WTC11 (cell line): ENCODE measurements at regions not wholly inside any gene's neighbourhood (a gene's known extent, or its start where the extent isn't known, plus 50 kb on each side); places are given as distances from the start of the nearest gene placed in this dataset.

Experiments used
- ATAC-seq: fragments of 200-7000 bp; cut with Tn5 transposase; 2 replicates; pipeline ENCODE4 v1.10.0; 2021; ENCODE audit warnings: mild to moderate bottlenecking, moderate library complexity
- CTCF ChIA-PET: fragments of 300-600 bp; sonication (Branson Sonifier 250); formaldehyde crosslinking; loops from one replicate; lab custom pipeline; 2021; ENCODE audit warnings: antibody characterized with exemption; lab: Charles Lee
- POLR2A ChIA-PET: fragments of 350-600 bp; sonication (Branson Sonifier 250); formaldehyde crosslinking; loops from one replicate; lab custom pipeline; 2021; ENCODE audit warnings: antibody characterized with exemption; lab: Charles Lee
- DNase-seq: peaks from one replicate; pipeline ENCODE4 v3.0.0; 2021; ENCODE audit warnings: low spot score
- H3K27ac Mint-ChIP-seq: 2 replicates; pipeline ENCODE4 v1.8.0; 2021; ENCODE audit warnings: mixed read lengths
- H3K27me3 Mint-ChIP-seq: 2 replicates; pipeline ENCODE4 v1.8.0; 2021; ENCODE audit warnings: low read depth, mild to moderate bottlenecking, moderate library complexity, mixed read lengths
- H3K36me3 Mint-ChIP-seq: 2 replicates; pipeline ENCODE4 v1.8.0; 2021; ENCODE audit warnings: mixed read lengths
- H3K4me1 Mint-ChIP-seq: 2 replicates; pipeline ENCODE4 v1.8.0; 2022; ENCODE audit warnings: mixed read lengths
- H3K4me3 Mint-ChIP-seq: 2 replicates; pipeline ENCODE4 v1.8.0; 2021; ENCODE audit warnings: mild to moderate bottlenecking, moderate library complexity, mixed read lengths
- H3K9me3 Mint-ChIP-seq: 2 replicates; pipeline ENCODE4 v1.8.0; 2021; ENCODE audit warnings: mixed read lengths
- ATF1 ChIP-seq: sonication (generic); formaldehyde crosslinking; IDR thresholded peaks from 2 replicates; pipeline ENCODE4 v1.8.1; 2023; ENCODE audit warnings: mild to moderate bottlenecking, moderate library complexity, missing genetic modification reagents
- ATF6 ChIP-seq: sonication (generic); formaldehyde crosslinking; IDR thresholded peaks from 2 replicates; pipeline ENCODE4 v1.8.1; 2023; ENCODE audit warnings: mild to moderate bottlenecking, missing genetic modification reagents
- CTCF ChIP-seq: fragments of 200-600 bp; IDR thresholded peaks from 2 replicates; pipeline ENCODE4 v1.8.0; 2022; ENCODE audit warnings: antibody characterized with exemption
- E2F4 ChIP-seq: sonication (generic); formaldehyde crosslinking; IDR thresholded peaks from 2 replicates; pipeline ENCODE4 v1.8.1; 2022; ENCODE audit warnings: low read depth, mild to moderate bottlenecking, moderate library complexity, missing genetic modification reagents, borderline replicate concordance
- E2F5 ChIP-seq: sonication (generic); formaldehyde crosslinking; IDR thresholded peaks from 2 replicates; pipeline ENCODE4 v1.8.1; 2022; ENCODE audit warnings: mild to moderate bottlenecking, moderate library complexity, missing genetic modification reagents
- ESRRA ChIP-seq: sonication (generic); formaldehyde crosslinking; IDR thresholded peaks from 2 replicates; pipeline ENCODE4 v1.8.1; 2022; ENCODE audit warnings: mild to moderate bottlenecking, missing genetic modification reagents, borderline replicate concordance
- ETV6 ChIP-seq: sonication (generic); formaldehyde crosslinking; IDR thresholded peaks from 2 replicates; pipeline ENCODE4 v1.8.1; 2022; ENCODE audit warnings: mild to moderate bottlenecking, missing genetic modification reagents
- FOXJ3 ChIP-seq: sonication (generic); formaldehyde crosslinking; IDR thresholded peaks from 2 replicates; pipeline ENCODE4 v1.9.0; 2021; ENCODE audit warnings: missing genetic modification reagents, mild to moderate bottlenecking, borderline replicate concordance
- FOXK1 ChIP-seq: sonication (generic); formaldehyde crosslinking; IDR thresholded peaks from 2 replicates; pipeline ENCODE4 v1.8.0; 2022; ENCODE audit warnings: mild to moderate bottlenecking, moderate library complexity, missing genetic modification reagents
- IRF1 ChIP-seq: sonication (generic); formaldehyde crosslinking; IDR thresholded peaks from 2 replicates; pipeline ENCODE4 v1.8.0; 2023; ENCODE audit warnings: missing genetic modification reagents
- IRF2 ChIP-seq: sonication (generic); formaldehyde crosslinking; IDR thresholded peaks from 2 replicates; pipeline ENCODE4 v1.8.0; 2022; ENCODE audit warnings: low read depth, missing genetic modification reagents, borderline replicate concordance
- MYBL2 ChIP-seq: sonication (generic); formaldehyde crosslinking; IDR thresholded peaks from 2 replicates; pipeline ENCODE4 v1.8.1; 2023; ENCODE audit warnings: mild to moderate bottlenecking, moderate library complexity, missing genetic modification reagents
- NR1H2 ChIP-seq: sonication (generic); formaldehyde crosslinking; IDR thresholded peaks from 2 replicates; pipeline ENCODE4 v1.9.0; 2021; ENCODE audit warnings: mild to moderate bottlenecking, moderate library complexity, missing genetic modification reagents
- NR3C1 ChIP-seq: sonication (generic); formaldehyde crosslinking; conservative IDR thresholded peaks from 2 replicates; pipeline ENCODE4 v1.8.1; 2023; ENCODE audit warnings: low read depth, mild to moderate bottlenecking, missing genetic modification reagents
- ZNF219 ChIP-seq: sonication (generic); formaldehyde crosslinking; IDR thresholded peaks from 2 replicates; pipeline ENCODE4 v1.8.0; 2023; ENCODE audit warnings: missing genetic modification reagents, mild to moderate bottlenecking, borderline replicate concordance
- ZNF263 ChIP-seq: sonication (generic); formaldehyde crosslinking; IDR thresholded peaks from 2 replicates; pipeline ENCODE4 v1.8.1; 2022; ENCODE audit warnings: low read depth, mild to moderate bottlenecking, moderate library complexity, missing genetic modification reagents
- ZNF317 ChIP-seq: sonication (generic); formaldehyde crosslinking; IDR thresholded peaks from 2 replicates; pipeline ENCODE4 v1.8.1; 2023; ENCODE audit warnings: low read depth, mild to moderate bottlenecking, moderate library complexity, missing genetic modification reagents, borderline replicate concordance
- ZNF416 ChIP-seq: fragments of 250-450 bp; sonication (Bioruptor Pico); IDR thresholded peaks from 2 replicates; pipeline ENCODE4 v1.9.0; 2021; ENCODE audit warnings: mild to moderate bottlenecking, inconsistent platforms
- ZNF532 ChIP-seq: fragments of 250-450 bp; sonication (Bioruptor Pico); IDR thresholded peaks from 2 replicates; pipeline ENCODE4 v1.9.0; 2021; ENCODE audit warnings: mild to moderate bottlenecking, borderline replicate concordance
- ZNF671 ChIP-seq: fragments of 250-450 bp; sonication (Bioruptor Pico); IDR thresholded peaks from 2 replicates; pipeline ENCODE4 v1.8.0; 2021; ENCODE audit warnings: mild to moderate bottlenecking

GRCh38 chrX:38880296-38880854 lies 79.1 kb downstream of the MID1IP1 start (continued):
- TF ChIP-seq ZNF671 (CRISPR knock-in tag) (no peak), E2F5 (no peak), ETV6 (CRISPR knock-in tag) (no peak), MYBL2 (CRISPR knock-in tag) (no peak), ZNF219 (CRISPR knock-in tag) (no peak), ATF1 (CRISPR knock-in tag) (no peak), FOXJ3 (no peak), ATF6 (CRISPR knock-in tag) (no peak), ZNF416 (CRISPR knock-in tag) (no peak)

GRCh38 chrX:38881066-38881465 lies 79.8 kb downstream of the MID1IP1 start:
- Mint-ChIP-seq H3K27ac (no peak overlapping the region), H3K4me3 (no peak overlapping the region), H3K27me3 (no peaks in the 10 kb centered on the region; the same call in 1 of the 2 replicates), H3K36me3 (no peaks in the 10 kb centered on the region), H3K9me3 (no peaks in the 10 kb centered on the region; the same call in 1 of the 2 replicates), H3K4me1 (peaks cover 27% of the 10 kb centered on the region)
- ChIA-PET CTCF (no interaction called here), POLR2A (interaction anchor here (0.7 kb wide), 1 partner anchor 274 kb away, joined by 3 read pairs; no protein-coding TSS in a partner anchor)
- DNase-seq: no peak
- no peak for TF ChIP-seq IRF1 (CRISPR knock-in tag)
- TF ChIP-seq NR1H2: no peak
- TF ChIP-seq FOXK1 (CRISPR knock-in tag): no peak
- TF ChIP-seq CTCF: no peak
- TF ChIP-seq ZNF317 (CRISPR knock-in tag): no peak
- no peak for TF ChIP-seq ZNF671 (CRISPR knock-in tag)
- TF ChIP-seq ESRRA: no peak
- ATAC-seq: no peak

- Mint-ChIP-seq H3K4me1 (peaks cover 20% of the 10 kb centered on the region), H3K4me3 (no peak overlapping the region), H3K9me3 (no peaks in the 10 kb centered on the region; the same call in 1 of the 2 replicates), H3K27ac (no peak overlapping the region), H3K27me3 (no peaks in the 10 kb centered on the region; the same call in 1 of the 2 replicates), H3K36me3 (no peaks in the 10 kb centered on the region)
- TF ChIP-seq ZNF263 (CRISPR knock-in tag): no peak
- TF ChIP-seq IRF2: no peak
- no peak for TF ChIP-seq FOXK1 (CRISPR knock-in tag)
- no peak for TF ChIP-seq ZNF671 (CRISPR knock-in tag)
- TF ChIP-seq NR3C1 (CRISPR knock-in tag): no peak
- no peak for TF ChIP-seq ZNF532 (CRISPR knock-in tag)
- TF ChIP-seq E2F4 (CRISPR knock-in tag): no peak
- DNase-seq: no peak
- ChIA-PET CTCF (no interaction called here), POLR2A (no interaction called here)
- no peak for ATAC-seq
Measured at GRCh38 chrX:38881727-38882126, 80.5 kb downstream of the MID1IP1 start.
